Activated CD4-positive, alpha-beta T cell treated with anti-CD3 and anti-CD28 coated beads, Interleukin-2, amount 50 U/mL, for 48 hours (primary cell): ENCODE measurements at regions not wholly inside any gene's neighbourhood (a gene's known extent, or its start where the extent isn't known, plus 50 kb on each side); places are given as distances from the start of the nearest gene placed in this dataset.
"Not testable (repeated sequence)": the region's sequence is repeated elsewhere in the genome, so short reads cannot be mapped to it uniquely, and the experiment has no call there.

Experiments
- DNase-seq, 2 experiments: peaks; one replicate each; pipeline ENCODE4 v3.0.0-alpha.2; 2020

GRCh38 chr5:105945203-105945972 is 1725.3 kb downstream of the EFNA5 start:
- DNase-seq = no peak

DNA sequence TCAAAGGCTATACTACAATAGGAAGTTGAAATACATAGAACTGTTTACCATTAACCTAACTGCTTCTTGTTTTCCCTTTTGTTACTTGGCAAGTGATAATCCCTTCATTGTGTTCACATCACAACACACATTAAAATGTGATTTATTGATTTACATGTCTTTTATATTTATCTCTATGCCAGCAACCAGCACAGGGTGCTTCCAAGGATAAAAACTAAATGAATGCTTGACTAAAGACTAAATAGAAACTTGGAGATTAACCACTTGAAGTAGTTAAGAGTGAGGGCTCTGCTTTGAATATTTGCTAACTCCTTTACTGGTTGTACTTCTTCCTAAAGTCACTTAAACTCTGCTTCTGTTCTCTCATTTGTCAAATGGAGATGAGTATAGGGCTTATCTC is 1730.6 kb downstream of the EFNA5 start:
- DNase-seq = no peak

- DNase-seq = no peak
These were observed 1736.6 kb downstream of the EFNA5 start for GRCh38 chr5:105934171-105934570.

DNA sequence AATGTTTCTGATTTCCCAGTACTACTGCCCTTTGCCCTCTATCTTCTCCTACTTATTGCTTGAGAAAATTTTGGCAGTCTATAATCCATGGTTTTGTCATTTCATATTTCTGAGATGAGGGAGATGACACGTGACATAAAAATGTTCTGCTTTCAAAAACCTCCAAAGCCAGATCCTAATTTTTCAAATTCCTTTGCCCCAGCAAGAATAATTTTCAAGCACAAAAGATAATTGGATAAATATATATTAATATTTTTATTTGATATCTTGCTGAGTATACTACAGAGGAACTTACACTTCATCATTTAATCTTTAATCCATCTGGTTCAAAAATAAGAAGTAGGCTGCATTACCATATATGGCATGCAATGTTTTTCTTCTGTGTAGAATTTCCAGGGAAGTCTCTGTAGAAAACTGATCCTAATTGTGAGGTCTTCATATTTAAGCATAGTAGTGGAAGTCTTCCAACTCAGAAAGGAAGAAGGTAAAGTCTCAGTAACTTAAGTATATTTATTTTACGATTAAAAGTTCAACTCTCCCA is 1738.8 kb downstream of the EFNA5 start:
- no peak for DNase-seq

- DNase-seq = no peak
These were observed 1740.9 kb downstream of the EFNA5 start for GRCh38 chr5:105929858-105930257.

DNA sequence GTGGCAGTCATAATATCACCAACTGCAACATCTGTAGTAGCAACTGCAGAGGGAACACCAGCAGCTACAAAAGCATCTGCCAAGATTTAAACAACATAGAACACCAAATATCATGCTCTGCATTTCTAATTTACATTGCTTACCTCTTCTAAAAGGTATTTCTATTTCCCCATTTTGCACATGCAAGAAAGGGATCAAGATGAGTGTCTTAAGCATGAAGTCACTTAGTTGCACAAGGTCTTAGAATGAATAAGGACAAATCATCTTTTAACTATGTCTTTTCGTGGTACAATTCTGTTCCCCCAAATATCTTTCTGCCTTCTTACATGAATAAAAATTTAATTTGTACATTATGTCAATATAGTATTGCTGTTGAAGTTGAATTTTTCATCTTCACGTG is 1746.4 kb downstream of the EFNA5 start:
- DNase-seq = no peak

- no peak for DNase-seq
These were observed 1748.2 kb downstream of the EFNA5 start for GRCh38 chr5:105922574-105922973.

DNA sequence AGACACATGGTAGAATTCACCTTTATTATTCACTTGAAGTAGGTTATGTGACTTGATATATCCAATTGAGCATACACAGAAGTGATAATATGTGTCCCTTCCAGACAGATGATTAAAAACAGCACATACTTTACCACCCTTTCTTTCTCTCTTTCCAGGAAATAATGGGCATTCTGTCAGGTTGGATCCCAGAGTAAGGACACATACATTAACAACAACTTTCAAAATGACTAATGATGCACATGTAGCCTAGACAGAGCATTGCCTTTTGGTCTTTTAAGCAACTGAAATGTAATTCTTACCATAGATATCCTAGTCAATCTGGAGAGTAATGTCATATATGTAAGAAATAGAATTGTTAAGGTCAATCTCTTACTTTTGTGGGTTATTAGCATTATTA is 1748.7 kb downstream of the EFNA5 start:
- no peak for DNase-seq

DNA sequence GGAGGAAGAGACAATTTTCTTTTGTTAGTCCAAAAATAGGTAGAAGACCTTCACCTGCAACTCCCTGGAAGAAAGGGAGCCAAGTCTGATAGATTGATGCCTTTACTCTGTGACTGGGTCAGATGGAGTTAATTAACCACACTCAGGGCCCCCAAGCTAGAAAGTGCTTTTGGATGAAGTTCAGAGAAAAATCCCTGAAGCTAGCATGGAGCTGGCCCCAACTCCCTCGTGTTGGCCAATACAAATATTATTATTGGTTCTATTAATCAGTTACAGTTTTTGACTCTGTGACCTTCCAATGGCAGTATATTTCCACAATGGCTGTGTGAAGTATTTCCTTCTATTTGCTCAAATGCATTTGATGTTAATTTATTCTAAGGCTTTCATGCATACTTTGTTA is 1753.5 kb downstream of the EFNA5 start:
- no peak for DNase-seq

GRCh38 chr5:105907016-105907415 is 1763.7 kb downstream of the EFNA5 start:
- no peak for DNase-seq

GRCh38 chr5:105905392-105905791 is 1765.3 kb downstream of the EFNA5 start:
- no peak for DNase-seq

DNA sequence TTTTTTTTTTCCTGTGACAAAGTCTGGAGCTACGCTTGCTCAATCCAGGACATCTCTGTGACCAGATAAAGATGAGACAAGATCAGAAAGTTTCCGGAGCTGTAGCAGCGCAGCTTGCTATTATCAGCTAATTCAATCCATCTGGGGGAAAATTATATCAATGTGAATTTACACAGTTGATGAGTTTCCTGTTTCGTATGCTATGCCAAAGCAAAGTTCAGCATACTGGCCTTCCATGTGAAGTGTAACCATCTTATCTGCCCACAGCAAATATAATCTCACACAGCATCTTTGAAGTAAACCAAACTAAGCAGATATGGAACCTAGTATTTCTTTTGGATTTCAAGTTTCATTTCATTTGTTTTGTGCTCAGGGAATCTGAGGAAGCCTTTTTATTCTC is 1767.7 kb downstream of the EFNA5 start:
- DNase-seq = no peak

DNA sequence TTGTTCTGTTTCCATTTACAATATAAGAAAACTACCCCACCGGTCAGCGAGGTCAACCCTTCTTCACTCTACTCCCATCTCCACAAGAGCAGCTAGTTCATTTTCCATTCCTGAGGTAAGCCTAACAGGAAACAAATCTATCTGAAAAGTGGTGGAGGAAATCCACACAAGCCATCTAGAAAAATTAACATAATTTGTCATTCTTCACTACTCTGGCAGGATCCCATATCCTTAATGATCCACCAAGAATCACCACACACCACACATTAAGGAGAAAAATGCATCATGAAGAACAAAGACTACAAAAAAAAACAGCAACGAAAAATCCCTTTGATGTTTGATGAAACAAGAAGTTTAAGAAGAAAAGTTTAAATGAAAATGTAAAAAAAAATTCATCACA is 1771.0 kb downstream of the EFNA5 start:
- no peak for DNase-seq

GRCh38 chr5:105898183-105898582 is 1772.6 kb downstream of the EFNA5 start:
- DNase-seq = no peak

GRCh38 chr5:105885266-105885665 is 1785.5 kb downstream of the EFNA5 start:
- no peak for DNase-seq

DNA sequence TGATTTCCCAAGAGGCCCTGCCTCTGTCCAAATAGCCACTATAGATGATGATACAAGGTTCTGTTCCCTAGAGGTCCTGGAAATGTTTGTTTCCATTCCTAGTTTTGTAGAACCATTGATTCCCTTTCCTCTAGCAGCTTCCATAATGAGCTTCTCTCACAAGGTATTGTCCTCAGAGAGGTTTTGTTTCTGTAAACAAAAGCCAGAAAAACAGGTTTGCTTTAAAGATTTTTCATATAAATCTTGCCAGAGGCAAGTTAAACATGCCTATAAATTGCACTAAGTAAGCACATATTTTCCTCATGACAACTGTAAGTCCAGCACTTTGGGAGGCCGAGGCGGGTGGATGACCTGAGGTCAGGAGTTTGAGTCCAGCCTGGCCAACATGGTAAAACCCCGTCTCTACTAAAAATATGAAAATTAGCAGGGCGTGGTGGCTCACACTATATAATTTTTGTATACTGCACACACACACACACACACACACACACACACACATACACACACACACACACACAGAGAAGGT is 1787.7 kb downstream of the EFNA5 start:
- DNase-seq = no peak

DNA sequence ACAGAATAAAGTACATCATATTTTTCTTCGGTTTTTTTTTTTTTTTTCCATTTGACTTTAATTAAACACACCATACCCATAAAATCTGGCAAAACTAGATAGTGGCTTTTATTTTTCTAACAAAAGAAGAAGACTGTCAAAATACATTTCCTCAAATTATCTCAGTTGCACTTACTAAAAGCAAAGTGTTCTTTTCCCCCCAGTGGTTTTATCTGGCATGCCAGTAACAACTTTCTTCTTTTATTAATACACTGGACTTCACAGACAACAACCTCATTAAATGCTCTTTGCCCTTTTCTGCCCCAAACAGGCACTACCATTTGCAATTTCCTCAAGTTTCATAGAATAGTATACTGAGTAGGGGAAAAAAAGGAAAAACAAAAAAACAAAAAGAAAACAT is 1792.3 kb downstream of the EFNA5 start:
- no peak for DNase-seq

DNA sequence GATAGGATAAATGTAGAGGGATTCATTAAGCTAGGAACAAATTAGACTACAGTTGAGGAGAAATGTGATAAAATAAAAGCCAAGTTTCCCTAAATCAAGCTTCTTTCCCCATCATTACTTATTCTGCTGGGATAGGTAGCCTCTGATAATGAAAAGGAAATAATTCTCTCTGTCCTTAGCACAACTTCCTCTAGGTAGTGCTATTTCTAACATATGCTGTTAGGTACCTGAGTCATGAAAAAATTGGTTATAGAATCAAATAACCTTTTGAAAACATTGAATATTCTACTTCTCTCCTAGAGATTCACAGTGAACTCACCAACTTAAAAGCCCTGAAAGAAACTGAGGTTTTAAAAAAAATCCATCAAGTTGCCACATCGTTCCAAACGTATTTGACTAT is 1793.1 kb downstream of the EFNA5 start:
- DNase-seq = no peak

DNA sequence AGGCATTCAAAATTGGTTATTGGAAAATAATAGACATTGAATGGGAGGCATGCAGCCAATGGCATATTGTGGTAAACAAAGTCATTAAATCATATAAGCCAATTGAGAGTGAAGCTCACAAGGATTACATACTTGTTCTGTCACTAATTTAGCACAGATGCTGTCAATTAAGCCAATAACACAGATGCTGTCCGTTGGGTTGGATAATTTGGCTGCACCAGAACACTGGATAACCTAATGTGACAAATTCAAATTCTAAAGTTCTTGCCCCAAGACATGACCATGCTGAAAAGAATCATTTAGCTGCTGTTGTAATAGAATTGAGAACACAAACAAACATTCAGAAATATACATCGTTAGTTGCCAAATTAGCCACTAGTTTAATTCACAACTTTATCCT is 1796.4 kb downstream of the EFNA5 start:
- DNase-seq = no peak

GRCh38 chr5:105872569-105873270 is 1798.0 kb downstream of the EFNA5 start:
- no peak for DNase-seq

DNA sequence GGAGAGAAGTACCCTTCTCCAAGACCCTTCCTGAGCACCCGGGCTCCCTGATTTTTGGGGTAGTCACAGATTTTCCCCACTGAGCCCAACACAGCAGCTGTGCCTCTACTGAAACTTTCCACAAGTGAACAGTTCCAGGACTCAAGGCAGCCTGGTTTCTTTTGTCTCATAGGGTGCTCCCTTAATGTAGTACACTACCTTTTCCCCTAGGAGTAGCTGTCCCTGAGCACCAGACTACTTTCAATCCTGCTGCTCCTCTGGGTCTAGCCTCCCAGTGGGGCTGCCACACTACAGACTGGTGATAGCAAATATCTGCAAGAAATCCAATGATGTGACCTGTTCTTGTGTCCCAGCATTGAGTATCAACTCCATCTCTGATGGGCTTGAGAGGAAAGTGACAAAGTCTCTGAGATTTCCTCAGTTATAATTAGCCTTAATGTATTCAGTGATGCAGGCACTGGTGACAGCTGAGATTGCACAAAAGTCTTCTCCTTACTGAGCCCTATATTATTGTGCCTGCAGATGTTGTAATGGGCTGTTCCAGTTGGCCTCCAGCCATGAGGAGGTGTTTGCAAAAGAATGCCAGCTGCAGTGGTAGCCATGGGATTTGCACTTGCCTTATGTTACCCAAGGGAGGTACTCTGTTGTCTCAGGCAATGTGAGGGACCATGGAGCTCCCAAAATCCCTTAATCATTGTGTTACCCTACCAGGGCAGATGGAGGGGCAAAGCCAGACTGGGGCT is 1802.5 kb downstream of the EFNA5 start:
- no peak for DNase-seq

DNA sequence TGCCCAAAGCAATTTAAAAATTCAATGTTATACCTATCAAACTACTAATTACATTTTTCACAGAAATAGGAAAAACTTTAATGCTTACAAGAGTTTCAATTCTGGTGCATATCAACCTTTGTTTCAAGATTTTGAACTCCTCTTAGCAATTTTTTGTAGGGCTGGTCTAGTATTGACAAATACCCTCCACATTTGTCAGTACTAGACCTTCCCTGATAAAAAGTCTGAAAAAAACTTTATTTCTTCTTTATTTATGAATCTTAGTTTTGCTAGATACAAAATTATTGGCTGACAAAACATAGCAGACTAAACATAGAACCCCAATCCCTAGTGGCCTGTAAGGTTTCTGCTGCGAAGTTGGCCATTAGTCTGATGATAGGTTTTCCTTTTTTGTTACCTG is 1804.9 kb downstream of the EFNA5 start:
- no peak for DNase-seq

- DNase-seq = not testable (repeated sequence)
These were observed 1811.4 kb downstream of the EFNA5 start for GRCh38 chr5:105859350-105859749.
